GM21825 (cell line): ENCODE measurements at regions not wholly inside any gene's neighbourhood (a gene's known extent, or its start where the extent isn't known, plus 50 kb on each side); places are given as distances from the start of the nearest gene placed in this dataset.
"Not testable (repeated sequence)": the region's sequence is repeated elsewhere in the genome, so short reads cannot be mapped to it uniquely, and the experiment has no call there.

Experiments used
- ATAC-seq: cut with Tn5 transposase; IDR thresholded peaks from one replicate; pipeline ENCODE4 v1.9.1; 2021; ENCODE audit warnings: mild to moderate bottlenecking, moderate library complexity; ENCODE audit not compliant: unreplicated experiment

- ATAC-seq, result no peak
Observed at GRCh38 chr9:30299126-30299780, 2085.2 kb upstream of the ACO1 start.

- no peak for ATAC-seq
Observed at GRCh38 chr9:30301271-30301963, 2083.0 kb upstream of the ACO1 start.

GRCh38 chr9:30310711-30311110 is 2073.7 kb upstream of the ACO1 start:
- ATAC-seq, result no peak

GRCh38 chr9:30329431-30329830 is 2055.0 kb upstream of the ACO1 start:
- no peak for ATAC-seq

GRCh38 chr9:30348904-30349303 is 2035.5 kb upstream of the ACO1 start:
- no peak for ATAC-seq

GRCh38 chr9:30349526-30350513 is 2034.6 kb upstream of the ACO1 start:
- no peak for ATAC-seq

DNA sequence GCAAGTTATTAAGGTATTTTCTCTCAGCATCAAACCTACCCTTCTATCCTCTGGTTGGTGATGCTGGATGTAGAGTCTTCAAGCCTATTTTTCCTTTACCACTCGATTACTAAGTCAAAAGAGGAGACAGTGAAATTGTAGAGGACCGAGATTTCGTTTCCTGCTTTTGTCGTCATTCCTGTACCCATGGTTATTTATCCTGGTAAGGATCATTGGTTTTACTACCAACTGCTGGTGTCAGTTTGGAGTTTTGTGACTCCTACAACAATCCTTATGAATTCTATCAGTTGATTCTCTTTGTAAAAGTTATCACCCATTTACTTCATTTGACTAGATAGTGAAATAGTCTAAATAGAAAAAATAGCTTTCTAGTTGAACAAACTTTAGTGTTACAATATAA is 2028.2 kb upstream of the ACO1 start:
- ATAC-seq, result no peak

DNA sequence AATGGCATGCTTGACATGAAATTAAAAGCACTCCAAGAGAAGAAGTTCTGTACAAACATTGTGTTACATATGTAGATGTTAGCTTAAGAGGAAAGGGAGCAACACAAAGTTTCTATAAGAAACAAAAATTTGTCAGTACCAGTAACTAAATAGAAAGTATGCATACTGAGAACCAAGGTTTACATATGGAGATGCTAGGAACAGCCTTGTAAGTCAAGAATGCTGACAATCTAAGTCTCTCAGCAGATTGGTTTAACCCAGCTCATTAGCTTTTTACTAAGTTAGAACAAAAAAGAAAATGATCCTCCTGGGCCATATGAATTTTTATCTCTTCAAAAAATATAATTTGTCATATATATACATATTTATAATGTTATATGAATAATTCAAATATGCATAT is 2022.1 kb upstream of the ACO1 start:
- ATAC-seq, result no peak

- not testable (repeated sequence) for ATAC-seq
Observed at GRCh38 chr9:30366140-30366539, 2018.3 kb upstream of the ACO1 start.

- no peak for ATAC-seq
Observed at GRCh38 chr9:30382271-30382670, 2002.2 kb upstream of the ACO1 start.

DNA sequence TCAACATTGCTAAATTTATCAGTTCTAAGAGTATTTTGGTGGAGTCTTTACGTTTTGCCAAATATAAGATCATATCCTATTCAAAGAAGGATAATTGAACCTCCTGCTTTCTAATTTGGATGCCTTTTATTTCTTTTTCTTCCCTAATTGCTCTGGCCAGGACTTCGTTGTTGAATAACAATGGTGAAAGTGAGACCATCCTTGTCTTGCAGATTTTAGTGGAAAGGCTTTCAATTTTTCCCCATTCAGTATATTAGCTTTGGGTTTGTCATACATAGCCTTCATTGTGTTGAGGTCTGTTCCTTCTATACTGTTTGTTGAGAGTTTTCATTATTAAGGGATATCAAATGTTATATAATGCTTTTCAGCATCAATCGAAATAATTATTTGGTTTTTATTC is 1974.2 kb upstream of the ACO1 start:
- ATAC-seq, result no peak

GRCh38 chr9:30411571-30411970 is 1972.9 kb upstream of the ACO1 start:
- no peak for ATAC-seq

DNA sequence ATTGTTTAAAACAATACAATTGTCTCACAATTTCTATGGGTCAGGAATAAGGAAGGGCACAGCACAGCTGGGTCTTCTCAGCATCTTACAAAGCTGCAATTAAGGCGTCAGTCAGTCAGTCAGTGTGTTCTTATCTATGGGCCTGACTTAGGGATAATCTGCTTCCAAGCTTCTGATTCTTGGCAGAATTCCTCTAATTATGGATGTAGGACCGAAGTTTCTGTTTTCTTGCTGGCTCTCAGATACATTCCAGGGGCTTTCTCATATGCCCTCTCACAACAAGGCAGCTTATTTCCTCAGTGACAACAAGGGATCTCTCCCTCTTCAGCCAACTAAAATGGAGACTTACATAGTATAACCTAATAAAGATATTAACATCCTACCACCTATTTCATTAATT is 1925.3 kb upstream of the ACO1 start:
- no peak for ATAC-seq

- ATAC-seq, result no peak
Observed at GRCh38 chr9:30476826-30477225, 1907.6 kb upstream of the ACO1 start.

DNA sequence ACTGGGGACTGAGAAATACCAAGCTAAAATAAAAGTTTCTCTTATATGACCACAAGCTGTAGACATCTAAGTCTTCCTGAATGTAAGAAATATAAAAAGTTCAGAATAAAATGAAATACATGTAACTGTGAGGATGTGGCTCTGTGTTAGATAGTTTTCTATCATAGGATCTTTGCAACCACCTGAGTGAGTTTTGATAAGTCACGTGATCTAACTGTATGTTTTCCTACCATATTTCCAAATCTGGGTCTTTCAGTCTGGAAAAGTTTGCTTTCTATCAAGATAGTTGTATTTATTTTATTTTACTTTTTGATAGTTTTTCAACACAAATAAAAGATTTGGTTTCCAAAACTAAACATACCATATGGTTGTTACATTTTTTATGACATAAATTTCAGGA is 1905.8 kb upstream of the ACO1 start:
- no peak for ATAC-seq

- no peak for ATAC-seq
Observed at GRCh38 chr9:30482499-30482898, 1901.9 kb upstream of the ACO1 start.

DNA sequence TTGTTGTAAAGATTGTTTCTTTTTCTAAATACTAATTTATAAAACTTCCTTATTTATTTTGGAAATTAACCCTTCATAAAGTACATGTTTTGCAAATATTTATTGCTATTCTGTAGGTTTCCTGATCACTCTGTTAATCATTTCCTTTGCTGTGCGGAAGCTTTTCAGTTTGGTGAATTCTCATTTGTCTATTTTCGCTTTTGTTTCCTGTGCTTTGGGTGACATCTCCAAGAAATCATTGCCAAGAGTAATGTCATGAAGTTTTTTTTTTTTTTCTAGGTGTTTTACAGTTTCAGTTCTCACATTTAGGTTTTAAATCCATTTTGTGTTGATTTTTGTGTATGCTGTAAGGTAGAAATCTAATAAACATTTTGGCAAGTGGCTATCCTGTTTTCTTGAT is 1899.8 kb upstream of the ACO1 start:
- ATAC-seq, result no peak

DNA sequence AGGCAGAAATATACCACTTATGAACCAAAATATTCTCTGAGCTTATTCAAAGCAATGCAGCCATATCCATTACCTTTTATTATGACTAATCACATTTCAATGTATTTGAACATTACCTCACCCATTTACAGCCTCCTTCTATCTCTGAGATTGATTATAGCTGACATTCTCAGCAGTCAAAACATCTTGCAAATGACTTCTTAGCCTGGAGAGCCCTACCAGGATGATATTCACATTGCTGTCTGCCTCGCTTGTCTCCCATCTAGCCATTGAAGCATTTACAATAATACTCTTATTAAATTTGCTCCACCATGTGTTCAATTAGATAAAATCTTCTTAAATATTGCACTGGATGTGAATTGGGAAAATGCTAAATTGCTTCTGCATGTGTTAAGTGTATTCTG is 1879.9 kb upstream of the ACO1 start:
- ATAC-seq, result no peak

- no peak for ATAC-seq
Observed at GRCh38 chr9:30505311-30505710, 1879.1 kb upstream of the ACO1 start.

DNA sequence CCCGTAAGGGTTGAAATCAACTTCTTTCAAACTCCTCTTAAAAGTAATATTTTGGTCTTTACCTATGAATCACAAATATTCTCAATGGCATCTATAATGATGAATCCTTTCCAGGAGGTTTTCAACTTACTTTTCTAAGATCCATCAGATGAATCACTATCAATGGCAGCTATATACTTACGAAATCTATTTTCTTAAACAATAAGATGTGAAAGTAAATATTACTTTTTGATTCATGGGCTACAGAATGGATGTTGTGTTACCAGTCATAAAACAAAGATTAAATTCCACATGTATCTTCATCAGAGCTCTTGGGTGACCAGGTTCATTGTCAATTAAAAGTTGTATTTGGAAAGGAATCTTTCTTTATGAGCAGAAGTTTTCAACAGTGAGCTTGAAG is 1877.7 kb upstream of the ACO1 start:
- ATAC-seq, result no peak

DNA sequence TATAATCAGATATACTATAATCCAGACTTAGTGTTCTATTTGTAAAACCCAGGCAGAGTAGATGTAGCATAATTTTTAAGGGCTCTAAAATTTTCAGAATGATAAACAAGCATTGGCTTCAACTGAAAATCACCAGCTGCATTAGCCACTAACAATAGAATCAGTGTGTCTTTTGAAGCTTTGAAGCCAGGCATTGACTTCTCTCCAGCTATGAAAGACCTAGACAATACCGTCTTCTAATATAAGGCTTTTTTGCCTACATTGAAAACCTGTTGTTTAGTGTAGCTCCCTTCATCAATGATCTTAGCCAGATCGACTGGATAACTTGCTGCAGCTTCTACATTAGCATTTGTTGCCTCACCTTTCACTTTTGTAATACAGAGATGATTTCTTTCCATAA is 1877.3 kb upstream of the ACO1 start:
- no peak for ATAC-seq

GRCh38 chr9:30511666-30512065 is 1872.8 kb upstream of the ACO1 start:
- ATAC-seq, result no peak
